GM12878 (cell line): ENCODE measurements at regions not wholly inside any gene's neighbourhood (a gene's known extent, or its start where the extent isn't known, plus 50 kb on each side); places are given as distances from the start of the nearest gene placed in this dataset.

Source experiments
- ATAC-seq: fragments of 200-7000 bp; cut with Tn5 transposase; 3 replicates; pipeline ENCODE4 v1.9.1; 2020; ENCODE audit warnings: mild to moderate bottlenecking, moderate library complexity
- BruUV-seq: library from RNA; stranded (reverse); fragments of 400-500 nt; replicated peaks from 2 replicates; lab custom pipeline; 2021; lab: Mats Ljungman, UMichigan
- CTCF ChIA-PET: fragments of 300-600 bp; sonication (Branson Sonifier 250); formaldehyde crosslinking; extraction: SDS; loops from one replicate; lab custom pipeline; 2021; ENCODE audit warnings: inconsistent platforms; lab: Yijun Ruan, JAX
- POLR2A ChIA-PET: fragments of 350-600 bp; formaldehyde crosslinking; extraction: SDS; loops from one replicate; lab custom pipeline; 2021; ENCODE audit warnings: inconsistent platforms; lab: Charles Lee
- RAD21 ChIA-PET: fragments of 300-600 bp; sonication (Branson Sonifier 250); formaldehyde crosslinking; loops from one replicate; lab custom pipeline; 2023; ENCODE audit warnings: antibody characterized with exemption; ENCODE audit not compliant: unreplicated experiment; lab: Charles Lee
- SMC1A ChIA-PET: fragments of 300-600 bp; sonication (Branson Sonifier 250); formaldehyde crosslinking; loops from one replicate; lab custom pipeline; 2023; ENCODE audit not compliant: unreplicated experiment, uncharacterized antibody; lab: Charles Lee
- DNase-seq: peaks from one replicate; pipeline ENCODE4 v3.0.0-alpha.2; 2011; ENCODE audit warnings: low read depth, low spot score
- FAIRE-seq: peaks from 3 replicates; lab custom pipeline; 2011; peaks lifted over from hg19 to GRCh38; lab: Jason Lieb, UNC
- H2AFZ ChIP-seq: 2 replicates; pipeline ENCODE4 v1.6.0; 2011; ENCODE audit warnings: low read depth, low read length, control low read depth; ENCODE audit not compliant: control insufficient read depth
- H3K27ac ChIP-seq: 2 replicates; pipeline ENCODE4 v1.5.1; 2011; ENCODE audit warnings: control low read depth; ENCODE audit not compliant: control insufficient read depth, insufficient read depth
- H3K27me3 ChIP-seq, 2 experiments: replicated peaks in 1 of 2; 2 replicates each; pipeline versions ENCODE4 v1.6.0 to v1.6.1; 2011; ENCODE audit warnings: low read length in 1 of 2; ENCODE audit not compliant: control insufficient read depth in 2 of 2, insufficient read depth in 2 of 2
- H3K36me3 ChIP-seq, 2 experiments: 2 replicates each; pipeline ENCODE4 v1.5.1; 2011; ENCODE audit warnings: low read length in 1 of 2; ENCODE audit not compliant: control insufficient read depth in 2 of 2, insufficient read depth in 2 of 2
- H3K4me1 ChIP-seq: 2 replicates; pipeline ENCODE4 v1.6.1; 2011; ENCODE audit warnings: mild to moderate bottlenecking, low read length, moderate library complexity, mixed read lengths; ENCODE audit not compliant: control insufficient read depth, insufficient read depth
- H3K4me2 ChIP-seq: 2 replicates; pipeline ENCODE4 v1.6.0; 2011; ENCODE audit warnings: control low read depth; ENCODE audit not compliant: control insufficient read depth, insufficient read depth
- H3K4me3 ChIP-seq: fragments of 200-600 bp; sonication (generic); 2 replicates; pipeline ENCODE4 v1.5.1; 2016
- H3K79me2 ChIP-seq: 2 replicates; pipeline ENCODE4 v1.6.0; 2011; ENCODE audit warnings: low read length; ENCODE audit not compliant: control insufficient read depth, insufficient read depth
- H3K9ac ChIP-seq: 2 replicates; pipeline ENCODE4 v1.8.0; 2011; ENCODE audit warnings: low read length, control low read depth, mixed read lengths; ENCODE audit not compliant: control insufficient read depth, insufficient read depth
- H3K9me3 ChIP-seq: replicated peaks from 3 replicates; pipeline ENCODE4 v1.5.1; 2011; ENCODE audit warnings: mild to moderate bottlenecking, low read length; ENCODE audit not compliant: control insufficient read depth, insufficient read depth
- H4K20me1 ChIP-seq: 2 replicates; pipeline ENCODE4 v1.6.0; 2011; ENCODE audit not compliant: control insufficient read depth, insufficient read depth
- BCL3 ChIP-seq: IDR thresholded peaks from 2 replicates; pipeline ENCODE4 v1.6.1; 2011; ENCODE audit warnings: borderline replicate concordance, low read depth, mild to moderate bottlenecking, moderate library complexity, low read length; ENCODE audit not compliant: insufficient read depth, poor library complexity, severe bottlenecking
- FOXM1 ChIP-seq: IDR thresholded peaks from 2 replicates; pipeline ENCODE4 v1.6.1; 2012; ENCODE audit warnings: low read depth, mild to moderate bottlenecking, inconsistent platforms, low read length, moderate library complexity
- HDAC2 ChIP-seq: fragments of 200-600 bp; sonication (generic); IDR thresholded peaks from 2 replicates; pipeline ENCODE4 v1.6.1; 2017
- IKZF2 ChIP-seq, 2 experiments: fragments of 450-650 bp; IDR thresholded peaks; 2 replicates each; pipeline ENCODE4 v1.6.1; 2017; ENCODE audit warnings: mild to moderate bottlenecking in 2 of 2, moderate library complexity in 2 of 2
- NKRF ChIP-seq: fragments of 450-650 bp; conservative IDR thresholded peaks from 2 replicates; pipeline ENCODE4 v1.6.1; 2017; ENCODE audit warnings: mild to moderate bottlenecking, moderate library complexity
- PKNOX1 ChIP-seq: fragments of 450-650 bp; IDR thresholded peaks from 2 replicates; pipeline ENCODE4 v1.6.1; 2016; ENCODE audit warnings: mild to moderate bottlenecking
- SMAD1 ChIP-seq: fragments of 450-650 bp; IDR thresholded peaks from 2 replicates; pipeline ENCODE4 v1.6.1; 2018; ENCODE audit warnings: mild to moderate bottlenecking, low read depth; ENCODE audit not compliant: partially characterized antibody
- SMARCA5 ChIP-seq: fragments of 450-650 bp; IDR thresholded peaks from 2 replicates; pipeline ENCODE4 v1.6.1; 2017; ENCODE audit warnings: mild to moderate bottlenecking
- TCF7 ChIP-seq: IDR thresholded peaks from 2 replicates; pipeline ENCODE4 v1.6.1; 2014; ENCODE audit warnings: antibody characterized with exemption, borderline replicate concordance
- ZBTB11 ChIP-seq: fragments of 450-650 bp; formaldehyde crosslinking; IDR thresholded peaks from 2 replicates; pipeline ENCODE4 v1.5.0; 2022; ENCODE audit warnings: mild to moderate bottlenecking, missing genetic modification characterization
- ZNF207 ChIP-seq: fragments of 450-650 bp; IDR thresholded peaks from 2 replicates; pipeline ENCODE4 v1.6.1; 2014; ENCODE audit warnings: antibody characterized with exemption, mild to moderate bottlenecking, borderline replicate concordance
- WGBS: methylation state at CpG from one replicate; pipeline ENCODE4 v1.1.6; 2016; ENCODE audit warnings: low lambda C conversion rate; ENCODE audit not compliant: insufficient replicate concordance, insufficient coverage; ENCODE audit errors: missing lambda C conversion rate; 5-methylcytosine and 5-hydroxymethylcytosine counted together
- in situ Hi-C: fragments of 300-500 bp; cut with MboI; formaldehyde crosslinking; loops from 9 replicates; pipeline ENCODE4 v1.14.3; 2018; ENCODE audit warnings: mixed read lengths
- intact Hi-C: fragments of 100-400 bp; cut with micrococcal nuclease; formaldehyde crosslinking; loops from one replicate; pipeline ENCODE4 v1.14.2; 2022; ENCODE audit not compliant: unreplicated experiment

GRCh38 chr22:27445881-27446280, 355.7 kb downstream of the MN1 start (continued):
- TF ChIP-seq HDAC2 (no peak), PKNOX1 (no peak), ZBTB11 (CRISPR knock-in tag) (no peak)

GRCh38 chr22:27447289-27447688, 354.3 kb downstream of the MN1 start:
- BruUV-seq, result no TSS peak
- Histone ChIP-seq H3K36me3 (no peaks in the 10 kb centered on the region), H3K9ac (no peak overlapping the region), H3K4me2 (no peak overlapping the region), H3K4me1 (no peaks in the 10 kb centered on the region), H3K79me2 (no peaks in the 10 kb centered on the region), H3K27me3 (no peaks in the 10 kb centered on the region), H4K20me1 (no peaks in the 10 kb centered on the region), H3K9me3 (no peaks in the 10 kb centered on the region)
- ATAC-seq, result no peak
- 31% methylated on average over 11 of the region's 11 CpGs for WGBS
- SMC1A ChIA-PET, result no interaction called here
- intact Hi-C loops, result no loop called here
- TF ChIP-seq TCF7 (no peak), FOXM1 (no peak), IKZF2 (IDR thresholded peaks at IDR 0.05) (no peak), NKRF (no peak), BCL3 (no peak), ZNF207 (no peak), SMARCA5 (no peak), SMAD1 (no peak)
- TF ChIP-seq, all 136 proteins: peak for 0
- ChIA-PET RAD21 (no interaction called here), POLR2A (no interaction called here), CTCF (no interaction called here)
- Histone ChIP-seq H2AFZ (no peak overlapping the region), H3K27ac (no peak overlapping the region), H3K4me3 (no peak overlapping the region)
- FAIRE-seq (no peak), DNase-seq (no peak)
- in situ Hi-C loops, result loop anchor here (5.0 kb wide), 1 partner anchor 50 kb away; no protein-coding TSS in a partner anchor
